ENCODE measurements at regions not wholly inside any gene's neighbourhood (a gene's known extent, or its start where the extent isn't known, plus 50 kb on each side); places are given as distances from the start of the nearest gene placed in this dataset.
A peak's percentile ranks its signal among the peaks of the same experiment; 100 is the strongest.

DNA sequence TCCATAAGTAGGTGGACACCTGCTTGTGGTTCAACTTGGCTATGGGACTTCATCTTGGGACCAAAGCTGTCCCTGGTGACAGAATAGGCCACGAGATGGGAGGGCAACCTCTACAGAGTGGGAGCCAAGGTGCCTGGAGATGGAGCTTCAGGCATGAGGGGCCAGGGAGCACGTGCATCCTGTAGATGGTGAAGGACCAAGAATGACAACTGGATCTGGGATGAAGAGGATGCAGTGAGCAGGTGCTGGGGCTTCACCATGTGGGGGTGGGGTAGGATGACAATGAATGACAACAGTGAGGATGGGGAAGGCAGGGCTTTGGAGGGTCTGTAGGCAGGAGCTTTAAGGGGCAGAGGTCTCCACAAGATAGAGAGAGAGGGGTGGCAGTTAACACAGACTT lies 372.0 kb upstream of the B3GAT1 start:
- H3K27me3 Mint-ChIP-seq, result peaks cover 13% of the 10 kb centered on the region
- no peak overlapping the region for H3K27ac Mint-ChIP-seq
- DNase-seq, result no peak
- no peaks in the 10 kb centered on the region for H3K9me3 Mint-ChIP-seq
- H3K4me1 Mint-ChIP-seq, result no peaks in the 10 kb centered on the region
- H3K36me3 Mint-ChIP-seq, result no peaks in the 10 kb centered on the region
- H3K4me3 Mint-ChIP-seq, result no peak overlapping the region

DNA sequence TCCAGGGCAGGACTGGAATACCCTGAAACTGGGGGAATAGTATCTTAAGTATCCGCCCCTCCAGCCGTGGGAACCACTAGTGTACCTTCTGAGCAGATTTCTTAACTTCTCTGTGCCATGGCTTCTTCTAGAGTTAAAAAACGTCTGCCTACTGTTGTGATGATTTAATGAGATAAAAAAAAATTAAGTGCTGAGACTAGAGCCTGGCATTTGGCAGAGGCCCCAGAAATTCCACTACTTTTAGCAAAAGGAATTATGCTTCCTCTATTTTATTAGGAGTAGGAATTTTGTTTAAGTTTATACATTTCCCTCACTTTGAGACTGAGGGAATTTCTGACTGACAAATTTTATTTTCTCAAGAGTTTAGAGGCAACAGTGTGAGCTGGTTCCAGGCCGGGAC lies 371.2 kb upstream of the B3GAT1 start:
- no peaks in the 10 kb centered on the region for H3K4me1 Mint-ChIP-seq
- peaks cover 15% of the 10 kb centered on the region for H3K27me3 Mint-ChIP-seq
- no peaks in the 10 kb centered on the region for H3K9me3 Mint-ChIP-seq
- no peak overlapping the region for H3K4me3 Mint-ChIP-seq
- DNase-seq, result no peak
- H3K27ac Mint-ChIP-seq, result no peak overlapping the region
- H3K36me3 Mint-ChIP-seq, result no peaks in the 10 kb centered on the region

DNA sequence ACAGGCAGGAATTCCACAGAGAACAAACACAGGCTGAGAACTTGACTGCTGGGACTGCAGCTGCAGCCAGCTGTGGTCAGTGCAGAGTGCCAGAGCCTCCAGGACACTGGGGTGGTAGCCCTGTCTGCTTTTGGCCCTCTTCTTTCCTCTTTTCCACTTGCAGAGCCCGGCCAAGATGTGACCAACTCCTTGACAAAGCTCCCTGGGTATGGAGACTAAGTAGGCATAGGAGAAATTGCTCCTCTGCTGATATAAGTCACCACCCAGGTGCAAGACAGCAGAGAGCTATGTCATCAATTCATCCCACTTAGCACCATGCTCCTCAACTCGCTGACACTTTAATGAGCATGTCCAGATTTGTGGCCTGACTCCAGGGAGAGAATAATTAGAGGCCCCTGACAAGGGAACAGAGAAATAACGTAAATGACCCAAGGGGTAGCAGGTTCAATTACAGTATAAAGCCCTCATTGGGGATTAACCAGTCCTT lies 369.4 kb upstream of the B3GAT1 start:
- DNase-seq, result no peak
- Mint-ChIP-seq H3K4me1 (no peaks in the 10 kb centered on the region), H3K4me3 (no peak overlapping the region), H3K27ac (no peak overlapping the region), H3K27me3 (peaks cover 14% of the 10 kb centered on the region), H3K36me3 (no peaks in the 10 kb centered on the region), H3K9me3 (no peaks in the 10 kb centered on the region)

DNA sequence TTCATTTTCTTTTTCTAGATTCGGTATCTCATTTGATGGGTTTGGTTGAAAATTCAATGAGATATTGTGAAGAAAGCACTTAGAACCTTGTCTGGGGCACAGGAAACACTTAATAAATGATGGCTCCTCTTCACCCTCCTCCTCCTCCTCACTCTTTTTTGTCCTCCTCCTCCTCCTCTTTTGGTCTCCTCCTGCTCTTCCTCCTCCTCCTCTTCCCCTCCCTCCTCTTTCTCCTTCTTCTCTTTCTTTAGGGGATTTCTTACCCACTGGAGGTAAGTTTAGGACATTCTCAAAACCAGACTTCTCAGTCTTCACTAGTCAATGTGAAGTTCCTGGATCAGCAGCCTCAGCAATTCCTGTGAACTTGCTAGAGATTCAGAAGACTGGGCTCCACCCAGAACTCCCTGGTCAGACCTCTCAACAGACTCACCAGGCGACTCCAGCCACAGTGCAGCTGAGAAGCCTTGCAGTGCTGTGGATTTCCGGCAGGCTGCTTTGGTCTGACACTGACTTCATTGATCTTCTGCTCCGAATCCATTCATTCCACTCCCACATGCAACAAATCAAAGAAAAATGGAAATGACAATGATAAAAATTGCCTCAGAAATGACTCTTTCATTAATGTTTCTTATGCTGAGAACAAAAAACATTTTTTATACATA lies 368.6 kb upstream of the B3GAT1 start:
- H3K4me3 Mint-ChIP-seq, result no peak overlapping the region
- no peaks in the 10 kb centered on the region for H3K9me3 Mint-ChIP-seq
- H3K27ac Mint-ChIP-seq, result no peak overlapping the region
- peaks cover 13% of the 10 kb centered on the region for H3K27me3 Mint-ChIP-seq
- no peak for DNase-seq
- no peaks in the 10 kb centered on the region for H3K4me1 Mint-ChIP-seq
- H3K36me3 Mint-ChIP-seq, result no peaks in the 10 kb centered on the region

DNA sequence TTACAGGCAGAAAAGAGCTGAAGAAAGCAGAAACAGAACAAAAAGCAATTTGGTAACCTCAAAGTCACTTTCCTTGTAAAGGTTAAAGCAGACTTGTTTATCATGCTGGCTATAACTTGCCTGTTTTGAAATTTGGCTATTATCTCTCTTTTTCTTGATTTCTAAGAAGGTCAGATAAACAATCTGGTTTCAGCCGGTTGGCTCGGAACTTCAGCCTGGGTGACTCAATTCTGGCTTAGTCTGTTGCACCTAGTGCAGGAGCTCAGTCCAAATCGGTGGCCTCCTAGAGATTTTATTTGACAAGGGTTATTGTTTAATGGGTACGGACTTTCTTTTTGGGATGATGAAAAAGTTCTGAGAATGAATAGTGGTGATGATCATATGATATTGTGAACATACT lies 367.1 kb upstream of the B3GAT1 start:
- no peak overlapping the region for H3K4me3 Mint-ChIP-seq
- DNase-seq, result no peak
- H3K27ac Mint-ChIP-seq, result no peak overlapping the region
- no peaks in the 10 kb centered on the region for H3K36me3 Mint-ChIP-seq
- H3K9me3 Mint-ChIP-seq, result peaks cover under 1% of the 10 kb centered on the region
- peaks cover 8% of the 10 kb centered on the region for H3K27me3 Mint-ChIP-seq
- no peaks in the 10 kb centered on the region for H3K4me1 Mint-ChIP-seq

DNA sequence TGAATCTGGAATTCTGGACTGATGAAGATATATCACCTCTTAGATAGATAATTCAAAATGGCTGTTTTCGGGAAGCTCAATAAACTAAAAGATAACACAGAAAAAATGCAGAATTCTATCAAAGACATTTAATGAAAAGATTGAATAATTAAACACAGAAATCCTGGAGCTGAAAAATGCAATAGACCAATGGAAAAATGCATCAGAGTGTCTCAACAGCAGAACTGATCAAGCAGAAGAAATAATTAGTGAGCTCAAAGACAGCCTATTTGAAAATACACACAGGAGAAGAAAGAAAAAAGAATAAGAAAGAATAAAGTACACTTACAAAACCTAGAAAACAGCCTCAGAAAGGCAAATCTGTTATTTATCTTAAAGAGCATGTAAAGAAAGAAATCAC lies 356.4 kb upstream of the B3GAT1 start:
- Mint-ChIP-seq H3K4me3 (no peak overlapping the region), H3K36me3 (peaks cover 5% of the 10 kb centered on the region), H3K4me1 (no peaks in the 10 kb centered on the region), H3K9me3 (peaks cover 23% of the 10 kb centered on the region), H3K27me3 (peaks cover under 1% of the 10 kb centered on the region), H3K27ac (no peak overlapping the region)
- DNase-seq, result no peak

DNA sequence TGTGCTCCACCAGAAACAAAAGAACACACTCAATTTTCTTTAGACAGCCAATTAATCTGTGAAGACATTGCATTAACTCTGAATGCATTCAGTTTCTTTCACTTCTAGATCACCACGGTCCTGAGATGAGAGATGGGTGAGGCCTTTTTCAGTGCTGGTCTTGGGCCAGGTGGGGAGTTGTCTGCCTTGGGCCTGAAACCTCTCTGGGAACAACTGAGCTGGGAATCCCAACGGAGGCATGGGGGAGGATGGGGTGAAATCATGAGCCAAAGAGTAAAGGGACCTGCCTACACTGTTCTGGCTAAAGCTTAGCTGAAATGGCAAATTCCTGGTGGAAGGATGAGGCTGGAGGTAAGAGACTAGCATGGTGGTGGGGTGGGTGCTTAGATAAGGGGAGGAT lies 353.5 kb upstream of the B3GAT1 start:
- Mint-ChIP-seq H3K4me1 (no peaks in the 10 kb centered on the region), H3K27ac (no peak overlapping the region), H3K9me3 (peaks cover 10% of the 10 kb centered on the region), H3K27me3 (peaks cover 4% of the 10 kb centered on the region), H3K4me3 (no peak overlapping the region), H3K36me3 (peaks cover 2% of the 10 kb centered on the region)
- DNase-seq, result no peak

DNA sequence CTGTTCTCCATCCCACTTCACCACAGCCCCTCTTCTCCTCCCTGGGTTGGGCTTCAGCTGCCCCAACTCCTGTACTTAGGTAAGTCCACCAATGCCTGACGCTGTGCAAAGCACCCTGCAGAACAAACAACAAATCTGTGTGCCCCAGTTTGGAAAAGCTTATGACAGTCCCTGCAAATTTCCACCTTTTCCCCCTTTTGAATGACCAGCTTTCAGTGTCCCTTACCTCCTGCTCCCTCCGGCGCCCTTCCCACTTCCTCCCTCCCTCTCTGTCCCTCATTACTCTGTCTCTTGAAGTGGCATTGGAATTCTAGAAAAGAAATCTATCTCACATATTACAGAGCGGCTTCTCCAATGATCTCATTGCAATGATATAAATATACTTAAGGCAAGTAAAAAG lies 352.9 kb upstream of the B3GAT1 start:
- no peak for DNase-seq
- H3K27ac Mint-ChIP-seq, result no peak overlapping the region
- H3K4me1 Mint-ChIP-seq, result no peaks in the 10 kb centered on the region
- H3K4me3 Mint-ChIP-seq, result no peak overlapping the region
- H3K9me3 Mint-ChIP-seq, result peaks cover 10% of the 10 kb centered on the region
- H3K36me3 Mint-ChIP-seq, result peaks cover 2% of the 10 kb centered on the region
- H3K27me3 Mint-ChIP-seq, result peaks cover 4% of the 10 kb centered on the region

DNA sequence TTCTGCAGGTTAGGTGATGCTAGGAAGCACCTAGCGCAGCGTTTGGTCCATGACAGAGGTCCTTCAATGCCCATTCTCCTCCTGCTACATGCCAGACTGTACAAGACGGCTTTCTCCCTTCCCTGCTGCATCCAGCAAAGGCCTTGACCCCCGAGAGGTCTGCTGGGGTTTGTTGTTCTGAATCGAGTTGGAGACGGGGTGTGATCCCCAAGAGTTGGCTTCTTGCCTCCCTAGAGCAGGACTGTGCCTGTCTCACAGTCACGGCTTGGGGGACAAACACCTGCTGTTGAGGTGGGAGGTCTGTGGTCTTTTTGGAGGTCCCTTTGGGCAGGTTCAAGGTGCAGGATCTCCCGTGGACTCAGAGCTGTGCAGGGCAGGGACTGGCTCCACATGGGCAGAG lies 352.3 kb upstream of the B3GAT1 start:
- H3K27ac Mint-ChIP-seq, result no peak overlapping the region
- no peaks in the 10 kb centered on the region for H3K4me1 Mint-ChIP-seq
- peaks cover 4% of the 10 kb centered on the region for H3K27me3 Mint-ChIP-seq
- H3K9me3 Mint-ChIP-seq, result peaks cover 10% of the 10 kb centered on the region
- DNase-seq, result no peak
- peaks cover 2% of the 10 kb centered on the region for H3K36me3 Mint-ChIP-seq
- no peak overlapping the region for H3K4me3 Mint-ChIP-seq

DNA sequence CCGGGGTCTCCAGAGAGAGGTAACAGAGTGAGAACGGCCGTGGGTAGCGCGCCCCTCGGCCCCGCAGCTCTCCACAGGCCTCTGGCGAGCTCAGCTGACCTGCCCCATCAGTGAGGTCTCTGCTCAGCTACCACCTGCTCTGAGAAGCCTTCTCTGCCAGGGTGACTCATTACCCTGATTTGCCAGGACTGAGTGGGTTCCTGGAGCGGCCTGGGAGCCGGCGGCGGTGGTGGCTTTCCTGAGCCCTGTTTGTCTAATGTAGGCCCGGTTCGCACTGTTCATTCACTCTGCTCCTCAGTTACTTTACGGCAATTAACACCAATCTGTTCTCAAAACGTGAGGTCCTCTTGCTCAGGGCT lies 351.0 kb upstream of the B3GAT1 start:
- peak overlapping the region; percentile 3 for H3K4me3 Mint-ChIP-seq
- H3K36me3 Mint-ChIP-seq, result no peaks in the 10 kb centered on the region
- peaks cover 2% of the 10 kb centered on the region for H3K9me3 Mint-ChIP-seq
- H3K27me3 Mint-ChIP-seq, result peaks cover 4% of the 10 kb centered on the region
- no peaks in the 10 kb centered on the region for H3K4me1 Mint-ChIP-seq
- no peak for DNase-seq
- no peak overlapping the region for H3K27ac Mint-ChIP-seq

DNA sequence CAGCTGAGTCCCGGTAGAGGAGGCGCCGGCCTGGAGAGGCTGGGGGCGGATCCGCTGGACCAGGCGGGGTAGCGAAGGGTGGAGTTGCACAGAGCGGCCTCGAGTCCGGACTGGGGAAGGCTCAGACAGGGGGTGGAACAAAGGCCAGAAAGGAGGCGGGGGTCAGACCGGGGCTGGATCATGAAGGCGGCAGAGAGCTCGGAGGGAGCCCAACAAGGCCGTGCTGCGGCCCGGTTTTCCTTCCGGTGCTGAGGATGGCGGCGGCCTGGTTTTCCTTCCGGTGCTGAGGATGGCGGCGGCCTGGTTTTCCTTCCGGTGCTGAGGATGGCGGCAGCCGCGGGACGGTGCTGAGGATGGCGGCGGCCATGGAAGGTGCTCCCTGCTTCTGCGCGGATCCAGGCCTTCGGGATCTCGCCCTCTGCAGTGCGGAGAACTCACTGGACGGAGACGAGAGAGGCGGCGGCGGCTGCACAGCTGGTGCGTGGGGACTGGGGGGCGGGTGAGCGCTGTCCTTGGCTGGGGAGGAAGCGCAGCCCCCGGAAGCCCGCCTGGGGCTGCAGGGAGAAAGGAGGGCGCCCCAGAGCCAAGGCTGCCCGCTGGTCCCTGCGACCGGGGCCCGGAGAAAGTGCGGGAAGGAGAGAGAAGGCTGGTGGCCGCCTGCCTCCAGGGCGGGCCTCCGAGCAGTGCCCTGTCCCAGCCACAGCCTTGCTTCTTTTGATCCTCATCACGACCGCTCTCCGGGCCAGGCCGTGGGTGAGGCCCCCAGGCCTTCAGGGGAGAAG lies 350.4 kb upstream of the B3GAT1 start:
- Mint-ChIP-seq H3K4me3 (peak overlapping the region; percentile 71), H3K27ac (peak overlapping the region; percentile 60), H3K9me3 (peaks cover 2% of the 10 kb centered on the region), H3K36me3 (no peaks in the 10 kb centered on the region), H3K4me1 (no peaks in the 10 kb centered on the region), H3K27me3 (peaks cover 4% of the 10 kb centered on the region)
- DNase-seq, result no peak

DNA sequence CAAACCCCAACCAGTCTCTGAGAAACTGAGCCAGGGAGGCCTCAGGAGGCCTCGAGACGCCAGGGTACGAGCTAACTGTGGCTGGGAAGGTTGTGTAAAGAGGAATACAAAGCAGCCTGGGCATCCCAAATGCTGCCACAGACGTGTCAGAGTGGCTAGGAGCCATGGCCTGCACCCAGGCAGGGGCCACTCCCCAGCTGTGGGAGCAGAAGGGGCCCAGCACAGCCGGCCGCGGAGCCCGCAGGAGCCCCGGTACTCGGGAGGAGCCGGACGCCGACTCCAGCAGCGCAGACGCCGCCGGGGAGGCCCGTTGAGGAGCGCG lies 349.8 kb upstream of the B3GAT1 start:
- peak overlapping the region; percentile 5 for H3K4me3 Mint-ChIP-seq
- peaks cover 4% of the 10 kb centered on the region for H3K27me3 Mint-ChIP-seq
- no peak for DNase-seq
- no peaks in the 10 kb centered on the region for H3K4me1 Mint-ChIP-seq
- no peak overlapping the region for H3K27ac Mint-ChIP-seq
- no peaks in the 10 kb centered on the region for H3K36me3 Mint-ChIP-seq
- H3K9me3 Mint-ChIP-seq, result peaks cover 2% of the 10 kb centered on the region

DNA sequence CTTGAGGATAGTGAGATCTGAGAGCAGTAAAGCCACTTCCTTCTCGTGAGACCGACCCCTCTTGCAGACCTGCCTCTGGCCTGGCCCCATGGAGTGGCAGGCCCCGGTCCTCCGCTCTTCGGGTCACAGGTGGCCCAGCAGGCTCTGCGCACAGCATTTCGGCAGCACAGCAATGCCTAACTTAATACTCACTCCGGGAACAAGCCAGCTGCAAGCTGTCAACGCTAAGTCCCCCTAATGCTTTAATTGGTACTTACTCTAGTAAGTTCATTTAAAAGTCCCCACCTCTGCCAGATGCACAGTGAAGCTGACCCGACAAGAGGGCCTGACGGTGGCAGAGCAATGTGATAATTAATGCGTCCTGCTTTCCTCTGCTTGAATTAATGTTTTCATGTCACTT lies 349.3 kb upstream of the B3GAT1 start:
- no peaks in the 10 kb centered on the region for H3K36me3 Mint-ChIP-seq
- H3K27ac Mint-ChIP-seq, result no peak overlapping the region
- H3K4me3 Mint-ChIP-seq, result peak overlapping the region; percentile 5
- peaks cover 2% of the 10 kb centered on the region for H3K9me3 Mint-ChIP-seq
- no peak for DNase-seq
- H3K4me1 Mint-ChIP-seq, result no peaks in the 10 kb centered on the region
- peaks cover 4% of the 10 kb centered on the region for H3K27me3 Mint-ChIP-seq

DNA sequence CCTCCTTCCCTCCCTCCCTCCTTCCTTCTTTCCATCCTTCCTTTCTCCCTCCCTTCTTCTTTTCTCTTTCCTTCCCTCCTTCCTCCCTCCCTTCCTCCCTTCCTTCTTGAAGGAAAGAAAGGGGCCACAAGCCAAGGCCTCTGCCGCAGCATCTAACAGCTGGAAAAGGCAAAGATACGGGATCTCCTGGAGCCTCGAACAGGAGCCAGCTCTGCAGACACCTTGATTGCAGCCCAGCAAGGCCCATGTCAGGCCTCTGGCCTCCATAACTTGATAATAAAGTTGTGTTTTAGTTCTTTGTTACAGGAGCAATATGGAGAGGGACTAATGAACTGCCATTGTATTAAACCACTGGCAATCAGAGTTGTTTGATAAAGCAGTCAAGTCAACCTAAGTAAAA lies 348.9 kb upstream of the B3GAT1 start:
- DNase-seq, result no peak
- H3K27me3 Mint-ChIP-seq, result peaks cover 4% of the 10 kb centered on the region
- H3K9me3 Mint-ChIP-seq, result no peaks in the 10 kb centered on the region
- H3K27ac Mint-ChIP-seq, result no peak overlapping the region
- H3K4me3 Mint-ChIP-seq, result no peak overlapping the region
- no peaks in the 10 kb centered on the region for H3K4me1 Mint-ChIP-seq
- H3K36me3 Mint-ChIP-seq, result no peaks in the 10 kb centered on the region

DNA sequence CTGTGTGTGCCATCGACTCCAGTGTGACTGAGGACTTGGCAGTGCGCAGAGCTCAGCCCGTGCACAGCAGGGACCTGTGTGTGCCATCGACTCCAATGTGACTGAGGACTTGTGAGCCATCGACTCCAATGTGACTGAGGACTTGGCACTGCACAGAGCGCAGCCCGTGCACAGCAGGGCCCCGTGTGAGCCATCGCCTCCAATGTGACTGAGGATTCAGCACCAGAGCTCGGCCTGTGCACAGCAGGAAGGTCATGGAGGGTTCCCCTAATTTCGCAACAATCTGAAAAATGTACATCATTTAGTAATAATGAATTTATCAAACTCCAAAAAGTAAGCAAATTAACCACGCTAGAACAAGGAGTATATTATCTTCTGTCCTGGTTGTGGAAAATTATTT lies 348.3 kb upstream of the B3GAT1 start:
- Mint-ChIP-seq H3K9me3 (no peaks in the 10 kb centered on the region), H3K4me3 (no peak overlapping the region), H3K27me3 (peaks cover 4% of the 10 kb centered on the region), H3K27ac (no peak overlapping the region), H3K36me3 (no peaks in the 10 kb centered on the region), H3K4me1 (no peaks in the 10 kb centered on the region)
- DNase-seq, result no peak

DNA sequence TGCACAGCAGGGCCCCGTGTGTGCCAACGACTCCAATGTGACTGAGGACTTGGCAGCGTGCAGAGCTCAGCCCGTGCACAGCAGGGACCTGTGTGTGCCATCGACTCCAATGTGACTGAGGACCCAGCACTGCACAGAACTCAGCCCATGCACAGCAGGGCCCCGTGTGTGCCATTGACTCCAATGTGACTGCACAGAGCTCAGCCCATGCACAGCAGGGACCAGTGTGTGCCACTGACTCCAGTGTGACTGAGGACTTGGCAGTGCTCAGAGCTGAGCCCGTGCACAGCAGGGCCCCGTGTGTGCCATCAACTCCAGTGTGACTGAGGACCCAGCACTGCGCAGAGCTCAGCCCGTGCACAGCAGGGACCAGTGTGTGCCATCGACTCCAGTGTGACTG lies 347.8 kb upstream of the B3GAT1 start:
- no peak overlapping the region for H3K27ac Mint-ChIP-seq
- H3K4me1 Mint-ChIP-seq, result no peaks in the 10 kb centered on the region
- H3K36me3 Mint-ChIP-seq, result no peaks in the 10 kb centered on the region
- H3K27me3 Mint-ChIP-seq, result peaks cover 4% of the 10 kb centered on the region
- no peaks in the 10 kb centered on the region for H3K9me3 Mint-ChIP-seq
- H3K4me3 Mint-ChIP-seq, result no peak overlapping the region
- no peak for DNase-seq
